ENCODE measurements at regions not wholly inside any gene's neighbourhood (a gene's known extent, or its start where the extent isn't known, plus 50 kb on each side); places are given as distances from the start of the nearest gene placed in this dataset.

DNA sequence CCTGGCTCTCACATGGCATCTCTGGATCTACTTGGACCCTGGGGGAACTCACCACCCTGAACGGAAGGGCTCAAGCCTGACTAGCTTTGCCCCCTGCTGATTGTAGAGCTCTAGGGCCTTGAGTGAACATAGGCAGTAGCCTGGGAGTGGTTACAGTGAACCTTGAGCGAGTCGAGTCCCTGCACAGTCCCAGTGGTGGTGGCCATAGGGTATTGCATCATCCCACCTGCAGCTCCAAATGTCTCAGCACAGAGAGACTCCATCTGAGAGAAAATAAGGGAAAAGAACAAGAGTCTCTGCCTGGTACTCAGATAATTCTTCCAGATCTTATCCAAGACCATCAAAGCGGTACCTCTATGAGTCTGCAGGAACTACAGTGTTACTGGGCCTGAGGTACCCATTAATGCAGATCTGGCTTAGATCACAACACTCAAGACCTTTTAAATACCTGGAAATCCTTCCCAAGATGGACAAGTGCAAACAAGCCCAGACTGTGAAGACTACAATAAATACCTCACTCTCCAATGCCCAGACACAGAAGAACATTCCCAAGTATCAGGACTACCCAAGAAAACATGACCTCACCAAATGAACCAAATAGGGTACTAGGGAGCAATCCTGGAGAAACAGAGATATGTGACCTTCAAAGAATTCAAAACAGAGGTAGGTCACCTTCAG lies 167.5 kb upstream of the TET2 start:
- TF ChIP-seq, protein P1, sequence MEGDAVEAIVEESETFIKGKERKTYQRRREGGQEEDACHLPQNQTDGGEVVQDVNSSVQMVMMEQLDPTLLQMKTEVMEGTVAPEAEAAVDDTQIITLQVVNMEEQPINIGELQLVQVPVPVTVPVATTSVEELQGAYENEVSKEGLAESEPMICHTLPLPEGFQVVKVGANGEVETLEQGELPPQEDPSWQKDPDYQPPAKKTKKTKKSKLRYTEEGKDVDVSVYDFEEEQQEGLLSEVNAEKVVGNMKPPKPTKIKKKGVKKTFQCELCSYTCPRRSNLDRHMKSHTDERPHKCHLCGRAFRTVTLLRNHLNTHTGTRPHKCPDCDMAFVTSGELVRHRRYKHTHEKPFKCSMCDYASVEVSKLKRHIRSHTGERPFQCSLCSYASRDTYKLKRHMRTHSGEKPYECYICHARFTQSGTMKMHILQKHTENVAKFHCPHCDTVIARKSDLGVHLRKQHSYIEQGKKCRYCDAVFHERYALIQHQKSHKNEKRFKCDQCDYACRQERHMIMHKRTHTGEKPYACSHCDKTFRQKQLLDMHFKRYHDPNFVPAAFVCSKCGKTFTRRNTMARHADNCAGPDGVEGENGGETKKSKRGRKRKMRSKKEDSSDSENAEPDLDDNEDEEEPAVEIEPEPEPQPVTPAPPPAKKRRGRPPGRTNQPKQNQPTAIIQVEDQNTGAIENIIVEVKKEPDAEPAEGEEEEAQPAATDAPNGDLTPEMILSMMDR (IDR thresholded peaks at IDR 0.05), result no peak
- no peak for TF ChIP-seq POLR2A (IDR thresholded peaks at IDR 0.05)

Data from adrenal gland (tissue), 5 donors.